ENCODE measurements at regions not wholly inside any gene's neighbourhood (a gene's known extent, or its start where the extent isn't known, plus 50 kb on each side); places are given as distances from the start of the nearest gene placed in this dataset.

- no peaks in the 10 kb centered on the region for H3K4me1 ChIP-seq
- no peaks in the 10 kb centered on the region for H3K36me3 ChIP-seq (ENCODE audit: insufficient read depth in 1 of 2, low read depth in 1 of 2)
- no peak overlapping the region for H3K27ac ChIP-seq
- DNase-seq (no peak), ATAC-seq (no peak)
- WGBS, 3 donors: 72 to 80% (median 78%) methylated on average over 4 of the region's 4 CpGs
- H3K27me3 ChIP-seq (ENCODE audit: insufficient read depth in 3 of 3, low read length in 2 of 3): no peaks in the 10 kb centered on the region
- no peak for TF ChIP-seq CTCF (IDR thresholded peaks at IDR 0.05)
- H3K9me3 ChIP-seq: no peaks in the 10 kb centered on the region
- intact Hi-C loops (cut with DNase I): no loop called here
- no peak overlapping the region for H3K4me3 ChIP-seq
These were observed 208.8 kb downstream of the MRPS30 start for GRCh38 chr5:45017568-45017967.

- no peak for TF ChIP-seq CTCF (IDR thresholded peaks at IDR 0.05)
- Histone ChIP-seq H3K27ac (no peak overlapping the region), H3K36me3 (ENCODE audit: insufficient read depth in 1 of 2, low read depth in 1 of 2) (no peaks in the 10 kb centered on the region), H3K27me3 (ENCODE audit: insufficient read depth in 3 of 3, low read length in 2 of 3) (no peaks in the 10 kb centered on the region), H3K4me1 (no peaks in the 10 kb centered on the region), H3K9me3 (no peaks in the 10 kb centered on the region), H3K4me3 (no peak overlapping the region)
- no peak for ATAC-seq
- no peak for DNase-seq
- intact Hi-C loops (cut with DNase I): no loop called here
- 64 to 78% (median 71%) methylated on average over 2 of the region's 2 CpGs for WGBS, 3 donors
These were observed 220.8 kb downstream of the MRPS30 start for GRCh38 chr5:45029553-45029952.

GRCh38 chr5:45035991-45036390, 227.2 kb downstream of the MRPS30 start:
- ATAC-seq (no peak), DNase-seq (no peak)
- intact Hi-C loops (cut with DNase I): loop anchor here (5.0 kb wide), 2 partner anchors 486 to 661 kb away; partner anchors contain the start of gene HCN1 (in 1 of the 2)
- Histone ChIP-seq H3K27ac (no peak overlapping the region), H3K4me3 (no peak overlapping the region), H3K4me1 (peaks cover 10% of the 10 kb centered on the region), H3K36me3 (ENCODE audit: insufficient read depth in 1 of 2, low read depth in 1 of 2) (no peaks in the 10 kb centered on the region), H3K27me3 (ENCODE audit: insufficient read depth in 3 of 3, low read length in 2 of 3) (no peaks in the 10 kb centered on the region), H3K9me3 (no peaks in the 10 kb centered on the region)
- 84 to 90% (median 87%) methylated on average over 1 of the region's 1 CpG for WGBS, 3 donors
- TF ChIP-seq CTCF (IDR thresholded peaks at IDR 0.05): no peak

GRCh38 chr5:45037927-45038326, 229.2 kb downstream of the MRPS30 start:
- WGBS, 3 donors: 19 to 45% (median 24%) methylated on average over 3 of the region's 3 CpGs
- TF ChIP-seq CTCF (IDR thresholded peaks at IDR 0.05): no peak

GRCh38 chr5:45038366-45038987, 229.7 kb downstream of the MRPS30 start:
- 11 to 28% (median 17%) methylated on average over 3 of the region's 3 CpGs for WGBS, 3 donors
- Histone ChIP-seq H3K36me3 (ENCODE audit: insufficient read depth in 1 of 2, low read depth in 1 of 2) (no peaks in the 10 kb centered on the region), H3K27ac (no peak overlapping the region), H3K27me3 (ENCODE audit: insufficient read depth in 3 of 3, low read length in 2 of 3) (no peaks in the 10 kb centered on the region), H3K4me1 (peaks cover 10% of the 10 kb centered on the region), H3K9me3 (no peaks in the 10 kb centered on the region), H3K4me3 (no peak overlapping the region)
- DNase-seq (no peak), ATAC-seq (peak in 3 of 4 donors; percentile 56 to 82 (median 57))
- TF ChIP-seq CTCF (IDR thresholded peaks at IDR 0.05): peak; percentile 64
- intact Hi-C loops (cut with DNase I): loop anchor here (2.0 to 5.0 kb wide), 3 partner anchors 482 to 659 kb away; partner anchors contain the start of gene HCN1 (in 1 of the 2)

More at GRCh38 chr5:45037927-45038326, 229.2 kb downstream of the MRPS30 start:
- no peaks in the 10 kb centered on the region for H3K36me3 ChIP-seq (ENCODE audit: insufficient read depth in 1 of 2, low read depth in 1 of 2)
- no peak overlapping the region for H3K4me3 ChIP-seq
- peaks cover 10% of the 10 kb centered on the region for H3K4me1 ChIP-seq
- H3K27ac ChIP-seq: no peak overlapping the region
- no peaks in the 10 kb centered on the region for H3K27me3 ChIP-seq (ENCODE audit: insufficient read depth in 3 of 3, low read length in 2 of 3)
- intact Hi-C loops (cut with DNase I): loop anchor here (2.0 to 5.0 kb wide), 3 partner anchors 483 to 659 kb away; partner anchors contain the start of gene HCN1 (in 1 of the 2)
- DNase-seq (no peak), ATAC-seq (peak in 3 of 4 donors; percentile 39 to 71 (median 53))
- H3K9me3 ChIP-seq: no peaks in the 10 kb centered on the region

Data from psoas muscle (tissue), 7 donors.